ENCODE measurements at regions not wholly inside any gene's neighbourhood (a gene's known extent, or its start where the extent isn't known, plus 50 kb on each side); places are given as distances from the start of the nearest gene placed in this dataset.

DNA sequence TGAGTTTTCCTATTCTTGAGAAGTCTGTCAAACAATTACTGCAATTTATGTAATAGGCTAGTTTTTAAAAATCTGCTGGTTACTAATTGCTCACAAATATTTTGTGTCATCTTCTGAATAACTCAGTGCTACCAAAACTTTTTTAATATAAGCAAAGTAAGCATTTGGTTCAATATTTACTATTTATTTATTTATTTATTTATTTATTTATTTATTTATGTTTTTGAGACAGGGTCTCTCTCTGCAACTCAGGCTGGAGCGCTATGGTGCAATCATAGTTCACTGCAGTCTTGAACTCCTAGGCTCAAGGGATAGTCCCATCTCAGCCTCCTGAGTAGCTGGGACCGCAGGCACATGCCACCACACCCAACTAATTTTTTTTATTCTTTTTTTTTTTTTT, 60.4 kb upstream of the CDH20 start:
- Histone ChIP-seq H3K36me3 (no peaks in the 10 kb centered on the region), H3K27ac (no peak overlapping the region), H3K9me3 (no peaks in the 10 kb centered on the region), H3K27me3 (no peaks in the 10 kb centered on the region), H3K4me1 (no peaks in the 10 kb centered on the region), H3K4me3 (no peak overlapping the region)
- TF ChIP-seq POLR2A (IDR thresholded peaks at IDR 0.05): no peak
- TF ChIP-seq, protein P1, sequence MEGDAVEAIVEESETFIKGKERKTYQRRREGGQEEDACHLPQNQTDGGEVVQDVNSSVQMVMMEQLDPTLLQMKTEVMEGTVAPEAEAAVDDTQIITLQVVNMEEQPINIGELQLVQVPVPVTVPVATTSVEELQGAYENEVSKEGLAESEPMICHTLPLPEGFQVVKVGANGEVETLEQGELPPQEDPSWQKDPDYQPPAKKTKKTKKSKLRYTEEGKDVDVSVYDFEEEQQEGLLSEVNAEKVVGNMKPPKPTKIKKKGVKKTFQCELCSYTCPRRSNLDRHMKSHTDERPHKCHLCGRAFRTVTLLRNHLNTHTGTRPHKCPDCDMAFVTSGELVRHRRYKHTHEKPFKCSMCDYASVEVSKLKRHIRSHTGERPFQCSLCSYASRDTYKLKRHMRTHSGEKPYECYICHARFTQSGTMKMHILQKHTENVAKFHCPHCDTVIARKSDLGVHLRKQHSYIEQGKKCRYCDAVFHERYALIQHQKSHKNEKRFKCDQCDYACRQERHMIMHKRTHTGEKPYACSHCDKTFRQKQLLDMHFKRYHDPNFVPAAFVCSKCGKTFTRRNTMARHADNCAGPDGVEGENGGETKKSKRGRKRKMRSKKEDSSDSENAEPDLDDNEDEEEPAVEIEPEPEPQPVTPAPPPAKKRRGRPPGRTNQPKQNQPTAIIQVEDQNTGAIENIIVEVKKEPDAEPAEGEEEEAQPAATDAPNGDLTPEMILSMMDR (IDR thresholded peaks at IDR 0.05): no peak
- no peak for DNase-seq

DNA sequence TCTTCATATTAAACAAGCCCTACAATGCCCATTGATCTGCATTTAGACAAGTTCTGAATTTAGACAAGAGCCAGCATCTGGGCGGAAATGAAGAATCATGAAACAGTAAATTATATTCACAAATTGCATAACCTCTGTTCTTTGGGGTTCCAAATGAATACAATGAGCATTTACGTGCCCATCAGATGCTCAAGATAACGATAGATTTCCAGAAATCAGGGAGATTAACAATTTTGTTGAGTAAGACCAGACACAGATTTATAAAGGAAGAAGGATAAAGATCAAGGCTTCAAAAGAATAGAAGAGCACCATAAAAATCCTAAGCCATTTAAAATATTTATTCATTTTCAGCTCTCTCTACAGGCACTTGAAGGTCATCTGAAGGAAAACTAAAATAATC, 59.7 kb upstream of the CDH20 start:
- Histone ChIP-seq H3K27me3 (no peaks in the 10 kb centered on the region), H3K36me3 (no peaks in the 10 kb centered on the region), H3K4me1 (no peaks in the 10 kb centered on the region), H3K9me3 (no peaks in the 10 kb centered on the region), H3K4me3 (no peak overlapping the region), H3K27ac (no peak overlapping the region)
- no peak for TF ChIP-seq POLR2A (IDR thresholded peaks at IDR 0.05)
- TF ChIP-seq, protein P1 (IDR thresholded peaks at IDR 0.05): no peak
- no peak for DNase-seq

DNA sequence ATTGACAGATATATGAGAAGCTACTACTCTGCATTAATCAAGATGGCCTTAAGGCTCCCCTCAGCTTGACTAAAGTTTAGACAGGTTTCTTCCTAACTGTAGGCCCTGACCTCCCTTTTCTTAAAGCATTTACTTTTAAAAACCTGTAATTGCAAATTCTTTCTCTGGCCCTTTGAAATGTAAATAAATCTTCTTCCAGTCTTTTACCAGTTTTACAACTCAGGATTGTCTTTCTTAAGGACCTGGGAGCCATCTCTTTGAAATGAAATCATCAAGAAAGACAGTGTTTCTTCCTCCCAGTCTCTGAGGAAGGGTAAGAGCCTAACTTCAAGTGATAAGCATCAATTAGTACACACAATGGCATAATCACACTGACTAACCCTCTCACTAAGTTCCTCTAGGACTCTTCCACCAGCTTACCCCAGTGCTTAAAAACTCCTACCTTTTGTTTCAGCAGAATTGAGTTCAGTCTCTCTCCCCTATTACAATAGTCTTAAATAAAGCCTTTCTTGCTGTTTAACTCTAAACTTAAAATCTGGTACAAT, 58.7 kb upstream of the CDH20 start:
- no peak for TF ChIP-seq POLR2A (IDR thresholded peaks at IDR 0.05)
- TF ChIP-seq, protein P1 (IDR thresholded peaks at IDR 0.05): no peak
- no peaks in the 10 kb centered on the region for H3K36me3 ChIP-seq
- no peaks in the 10 kb centered on the region for H3K27me3 ChIP-seq
- H3K27ac ChIP-seq: no peak overlapping the region
- no peak for DNase-seq
- H3K4me1 ChIP-seq: no peaks in the 10 kb centered on the region
- H3K9me3 ChIP-seq: no peaks in the 10 kb centered on the region
- H3K4me3 ChIP-seq: no peak overlapping the region

- TF ChIP-seq, protein P1 (IDR thresholded peaks at IDR 0.05): no peak
- no peak for TF ChIP-seq POLR2A (IDR thresholded peaks at IDR 0.05)
- Histone ChIP-seq H3K4me1 (no peaks in the 10 kb centered on the region), H3K27ac (no peak overlapping the region), H3K27me3 (no peaks in the 10 kb centered on the region), H3K4me3 (no peak overlapping the region), H3K36me3 (no peaks in the 10 kb centered on the region), H3K9me3 (no peaks in the 10 kb centered on the region)
- DNase-seq: no peak
Observed at GRCh38 chr18:61277808-61278207, 55.4 kb upstream of the CDH20 start.

DNA sequence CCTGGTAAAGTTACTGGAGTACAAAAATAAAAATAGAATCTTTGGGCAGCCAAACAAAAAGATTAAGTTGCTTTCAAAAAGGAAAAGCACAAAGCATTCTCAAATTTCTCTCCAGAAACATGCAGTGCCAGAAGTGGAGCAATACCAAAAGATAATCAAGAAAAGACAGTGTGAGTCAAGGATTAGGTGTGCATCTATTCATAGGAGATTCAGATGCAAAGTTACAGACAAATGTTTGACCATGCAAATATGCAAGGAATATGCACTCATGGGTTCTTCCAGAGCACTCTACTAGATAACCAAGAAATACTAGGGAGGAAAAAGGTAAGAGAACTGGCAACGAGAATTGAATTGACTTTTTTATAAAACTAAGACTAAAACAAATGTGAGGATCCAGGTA, 51.8 kb upstream of the CDH20 start:
- Histone ChIP-seq H3K4me1 (peaks cover 0 to 4% (median 0%) of the 10 kb centered on the region in 4 donors), H3K9me3 (no peaks in the 10 kb centered on the region), H3K36me3 (no peaks in the 10 kb centered on the region), H3K27ac (no peak overlapping the region), H3K4me3 (no peak overlapping the region), H3K27me3 (no peaks in the 10 kb centered on the region)
- no peak for DNase-seq
- TF ChIP-seq, protein P1 (IDR thresholded peaks at IDR 0.05): no peak
- no peak for TF ChIP-seq POLR2A (IDR thresholded peaks at IDR 0.05)

DNA sequence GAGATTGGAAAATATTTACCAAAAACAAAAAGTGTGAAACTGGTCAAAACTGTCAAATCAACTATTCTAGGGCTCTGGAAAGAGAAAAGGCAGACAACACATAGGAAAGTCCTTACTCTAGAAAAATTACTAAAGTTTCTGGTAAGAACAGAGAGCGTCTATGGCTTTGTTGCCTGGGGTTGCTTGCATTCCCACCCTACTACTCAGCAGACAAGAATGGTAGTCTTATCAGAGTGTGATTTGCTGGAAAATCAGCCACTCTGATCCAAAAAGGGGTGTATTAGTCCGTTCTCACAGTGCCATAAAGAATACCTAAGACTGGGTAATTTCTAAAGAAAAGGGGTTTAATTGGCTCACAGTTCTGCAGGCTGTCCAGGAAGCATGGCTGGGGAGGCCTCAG, 50.3 kb upstream of the CDH20 start:
- Histone ChIP-seq H3K4me3 (no peak overlapping the region), H3K27me3 (no peaks in the 10 kb centered on the region), H3K4me1 (peaks cover 0 to 4% (median 0%) of the 10 kb centered on the region in 4 donors), H3K27ac (no peak overlapping the region), H3K9me3 (no peaks in the 10 kb centered on the region), H3K36me3 (no peaks in the 10 kb centered on the region)
- TF ChIP-seq, protein P1 (IDR thresholded peaks at IDR 0.05): no peak
- no peak for TF ChIP-seq POLR2A (IDR thresholded peaks at IDR 0.05)
- DNase-seq: no peak

Measured in Peyer's patch (tissue), 4 donors.